GM21515 (cell line): ENCODE measurements at regions not wholly inside any gene's neighbourhood (a gene's known extent, or its start where the extent isn't known, plus 50 kb on each side); places are given as distances from the start of the nearest gene placed in this dataset.

ENCODE experiments used
- ATAC-seq: cut with Tn5 transposase; IDR thresholded peaks from one replicate; pipeline ENCODE4 v1.9.1; 2021; ENCODE audit not compliant: unreplicated experiment

DNA sequence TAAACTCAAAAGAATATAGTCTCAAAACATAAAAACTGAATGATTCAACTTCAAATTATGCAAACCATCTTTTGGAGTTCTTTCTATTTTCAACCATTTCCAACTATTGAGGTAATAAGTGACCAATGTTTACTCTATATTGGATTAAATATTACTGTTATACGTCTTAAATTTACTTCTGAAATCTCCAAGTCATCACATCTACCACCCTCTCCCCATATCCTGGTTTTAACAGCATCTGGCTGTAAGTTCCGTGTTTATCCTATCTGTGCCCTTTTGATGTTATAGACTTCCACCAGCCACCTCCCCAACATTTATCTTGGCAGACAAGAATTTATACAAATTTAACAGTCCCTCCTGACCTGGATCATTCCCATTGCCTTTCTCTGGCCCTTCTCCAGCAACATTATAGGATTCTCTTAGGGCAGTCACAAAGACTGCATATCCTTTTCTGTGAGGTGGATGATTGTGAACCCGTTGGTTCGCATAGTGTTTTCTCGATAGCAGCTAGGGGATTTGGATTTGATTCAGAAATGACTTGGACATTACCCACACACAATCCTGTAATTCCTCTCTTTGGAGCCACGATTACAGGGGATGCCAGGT, 313.4 kb upstream of the FMN2 start:
- no peak for ATAC-seq

DNA sequence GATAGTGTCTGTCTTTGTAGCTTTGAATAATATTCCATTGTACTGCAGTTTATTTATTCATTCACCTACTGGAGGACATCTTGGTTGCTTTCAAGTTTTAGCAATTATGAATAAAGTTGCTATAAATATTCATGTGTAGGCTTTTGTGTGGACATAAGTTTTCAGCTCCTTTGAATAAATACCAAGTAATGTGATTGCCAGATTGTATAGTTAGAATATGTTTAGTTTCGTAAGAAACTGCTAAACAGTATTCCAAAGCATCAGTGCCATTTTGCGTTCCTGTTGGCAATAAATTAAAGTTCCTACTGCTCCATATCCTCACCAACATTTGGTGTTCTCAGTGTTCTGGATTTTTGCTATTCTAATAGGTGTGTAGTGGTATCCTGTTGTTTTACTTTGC, 311.7 kb upstream of the FMN2 start:
- ATAC-seq: no peak

DNA sequence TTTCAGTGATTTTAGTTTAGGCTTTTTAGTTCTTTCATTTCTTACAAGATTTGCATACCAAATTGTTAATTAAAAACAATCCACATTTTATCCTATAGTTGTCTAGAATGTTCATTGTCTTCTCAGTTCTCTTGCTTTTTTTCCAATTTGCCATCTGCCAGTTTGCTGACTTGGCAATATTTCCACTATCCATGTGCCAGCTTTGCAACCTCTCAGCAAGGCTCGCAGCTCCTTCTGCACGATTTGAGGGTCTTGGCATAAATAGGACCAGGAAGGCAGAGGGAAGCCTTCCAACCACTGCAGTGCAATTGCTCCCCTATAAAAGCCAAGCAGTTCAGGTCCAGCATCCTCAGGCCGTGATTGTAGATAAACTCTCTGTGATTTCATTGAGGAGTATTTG, 306.8 kb upstream of the FMN2 start:
- ATAC-seq: no peak

DNA sequence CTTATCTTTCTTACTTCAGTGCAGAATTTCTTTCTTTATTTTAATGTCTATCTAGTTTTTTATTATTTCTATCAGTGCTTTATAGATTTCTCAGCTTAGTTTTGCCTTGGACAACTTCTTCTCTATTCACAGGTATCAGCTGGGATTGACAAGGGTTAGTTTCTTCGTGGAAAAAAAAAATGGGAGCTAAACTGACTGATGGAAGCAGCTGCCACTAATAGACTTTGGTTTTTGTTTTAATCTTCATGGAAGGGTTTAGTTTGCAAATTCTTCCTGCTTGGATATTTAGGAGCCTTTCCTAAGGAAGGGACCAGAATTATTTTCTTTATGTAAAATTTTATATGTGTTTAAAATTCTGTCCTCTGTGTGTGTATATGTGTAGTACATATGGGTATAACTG, 306.1 kb upstream of the FMN2 start:
- no peak for ATAC-seq

DNA sequence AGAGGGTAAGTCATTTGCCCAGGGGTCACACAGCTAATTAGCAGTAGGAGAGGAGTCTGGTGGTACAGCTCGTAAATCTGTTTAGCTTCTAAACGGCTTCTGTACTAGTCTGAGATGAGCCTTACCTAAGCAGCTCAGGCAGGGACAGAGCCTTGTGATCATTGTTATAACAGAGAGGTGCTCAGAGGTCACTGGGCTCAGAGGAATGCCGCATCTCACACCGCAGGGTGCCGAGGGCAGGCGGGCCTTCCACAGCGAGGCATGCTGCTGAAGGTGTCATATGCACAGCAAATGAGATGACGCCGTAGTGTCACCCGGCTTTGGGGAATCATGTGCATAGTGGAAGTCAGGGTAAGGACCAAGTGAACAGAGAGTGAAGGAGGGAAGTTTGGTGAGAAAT, 305.2 kb upstream of the FMN2 start:
- ATAC-seq: no peak

DNA sequence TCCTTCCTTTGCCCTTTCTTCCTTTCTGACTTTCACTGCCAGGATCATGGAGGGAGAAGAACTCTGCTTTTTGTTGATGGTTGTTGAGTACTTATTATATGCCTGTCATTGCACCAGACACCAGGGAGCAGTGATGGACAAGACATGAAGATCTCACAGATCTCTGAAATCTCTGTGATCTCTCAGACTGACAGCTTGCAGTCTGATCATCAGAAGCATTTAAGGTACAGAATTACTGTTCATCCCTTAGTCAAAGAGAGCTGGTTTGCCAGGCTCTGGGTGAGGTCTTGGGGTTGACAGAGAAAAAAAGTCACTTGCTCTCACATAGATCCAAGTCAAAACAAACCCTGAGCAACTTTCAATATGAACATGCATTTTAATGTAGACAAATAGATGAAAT, 299.5 kb upstream of the FMN2 start:
- no peak for ATAC-seq

DNA sequence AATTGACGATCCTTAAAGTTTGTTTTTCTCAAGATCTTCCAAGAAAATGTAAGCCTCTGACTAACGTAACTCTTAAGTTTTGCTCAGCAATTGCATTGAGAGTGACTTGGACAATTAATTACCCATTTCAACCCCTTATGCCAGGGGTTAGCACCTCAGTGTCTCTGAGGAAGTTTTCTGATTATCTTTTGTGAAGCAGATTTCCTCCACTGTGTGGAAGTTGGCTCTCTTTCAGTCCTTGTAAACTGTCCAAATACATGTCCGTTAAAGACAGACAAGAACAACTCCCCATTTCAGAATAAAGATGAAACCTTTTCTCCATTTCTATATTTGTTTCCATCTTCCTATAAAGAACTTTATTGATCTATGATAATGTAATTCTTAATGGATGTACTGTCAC, 296.4 kb upstream of the FMN2 start:
- ATAC-seq: no peak

DNA sequence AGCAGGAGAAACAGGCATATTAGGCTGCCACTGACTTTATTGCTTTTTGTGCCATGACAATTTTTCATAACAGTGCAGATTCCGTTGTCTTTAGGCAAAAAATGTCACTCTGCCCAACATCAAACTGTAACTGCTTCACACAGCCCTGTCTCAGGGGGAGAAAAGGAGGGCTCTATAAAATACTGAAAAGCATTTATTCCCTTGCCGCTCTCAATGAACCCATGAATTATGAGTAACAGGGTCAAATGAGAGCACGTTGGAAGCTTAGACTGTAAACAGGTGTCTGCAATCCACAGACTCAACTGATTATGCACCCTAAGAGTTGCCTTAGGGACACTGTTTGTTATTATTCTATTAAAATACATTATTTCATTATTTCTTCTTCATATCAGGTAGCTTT, 292.1 kb upstream of the FMN2 start:
- ATAC-seq: no peak

DNA sequence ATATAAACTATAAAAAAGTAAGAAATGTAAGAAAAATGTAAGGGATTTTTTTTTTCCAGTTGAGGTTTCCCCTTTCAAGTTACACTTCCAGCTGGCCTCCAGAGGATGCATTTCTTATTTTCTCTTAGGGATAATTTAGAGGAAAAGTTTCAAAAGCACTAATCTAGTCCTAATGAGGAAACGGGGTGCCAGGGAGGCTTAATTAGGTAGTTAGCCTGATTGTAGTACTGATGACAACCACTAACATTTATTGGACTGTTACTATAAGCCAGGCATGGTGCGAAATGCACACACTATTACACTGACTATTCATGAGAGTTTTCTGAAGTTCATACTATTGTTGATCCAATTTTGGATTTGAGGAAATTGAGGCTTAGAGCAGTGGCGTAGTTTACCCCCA, 290.8 kb upstream of the FMN2 start:
- no peak for ATAC-seq

DNA sequence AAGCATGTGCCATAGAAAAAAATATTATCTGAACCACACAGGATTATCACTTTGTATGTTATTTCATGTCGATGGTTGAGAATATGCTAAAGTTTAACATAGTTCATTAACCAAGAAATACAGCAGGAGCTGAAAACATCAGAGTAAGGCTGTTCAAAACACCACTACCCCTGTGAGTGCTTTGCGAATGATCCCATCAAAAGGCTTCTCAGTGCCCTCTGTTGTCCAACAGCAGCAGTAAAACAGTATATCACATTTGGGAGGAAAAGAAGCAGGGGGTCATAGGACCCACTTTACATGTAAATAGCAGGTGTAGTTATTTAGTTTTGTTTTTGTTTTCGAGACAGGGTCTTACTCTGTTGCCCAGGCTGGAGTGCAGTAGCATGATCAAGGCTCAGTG, 289.4 kb upstream of the FMN2 start:
- no peak for ATAC-seq

DNA sequence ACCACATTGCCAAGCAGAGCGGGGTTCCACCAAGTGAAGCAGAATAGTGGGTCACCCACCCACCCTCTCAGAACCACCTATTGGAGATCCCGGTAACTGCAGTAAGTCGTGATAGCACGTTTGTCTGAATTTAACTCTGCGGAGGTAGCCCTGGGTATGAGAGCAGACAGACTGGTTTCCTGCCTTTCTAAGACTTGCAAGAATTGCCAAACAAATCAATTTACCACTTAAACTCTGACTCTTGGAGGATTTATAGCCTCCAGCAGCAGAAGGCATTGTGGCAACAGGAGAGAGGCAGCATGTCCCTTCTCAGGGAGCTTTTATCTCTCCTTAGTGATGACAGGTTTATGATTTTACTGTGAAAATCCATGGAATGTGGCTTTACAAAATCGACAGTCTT, 287.9 kb upstream of the FMN2 start:
- ATAC-seq: no peak

DNA sequence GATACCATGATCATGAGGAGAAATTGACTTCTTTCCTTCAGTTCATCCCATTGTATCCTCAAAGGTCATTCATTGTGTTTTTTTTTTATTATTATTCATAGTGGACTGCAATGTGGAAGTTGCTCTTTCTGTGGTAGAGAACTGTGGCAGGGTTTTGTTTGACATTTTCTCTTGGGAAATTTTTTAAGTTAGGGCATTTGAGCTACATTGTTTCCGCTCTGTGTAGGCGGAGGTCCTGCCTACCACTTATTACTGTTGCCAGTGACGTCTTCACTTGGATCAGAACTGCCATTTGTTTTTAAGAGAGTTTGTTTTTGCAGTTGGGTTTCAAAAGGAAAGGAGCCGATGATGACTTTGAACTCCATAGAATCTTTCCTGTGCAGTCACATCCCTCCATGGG, 287.4 kb upstream of the FMN2 start:
- ATAC-seq: no peak

DNA sequence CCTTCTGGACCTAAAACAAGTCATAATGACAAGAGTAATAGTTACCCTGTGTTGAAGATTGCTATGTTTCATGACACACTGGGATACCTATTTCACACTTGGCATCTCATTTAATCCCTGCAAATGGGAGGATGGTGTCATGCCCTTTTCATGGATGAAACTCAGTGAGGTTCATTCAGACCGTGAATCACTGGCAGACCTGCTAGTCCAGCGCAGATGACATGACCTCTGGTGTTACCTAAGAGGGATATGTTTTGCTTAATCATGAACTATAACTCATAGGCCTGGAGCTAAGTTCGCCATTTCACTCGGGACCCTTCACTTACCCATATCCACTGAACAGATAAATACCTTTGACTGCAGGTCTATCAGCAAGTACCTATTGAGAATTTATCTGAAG, 286.6 kb upstream of the FMN2 start:
- ATAC-seq: no peak

DNA sequence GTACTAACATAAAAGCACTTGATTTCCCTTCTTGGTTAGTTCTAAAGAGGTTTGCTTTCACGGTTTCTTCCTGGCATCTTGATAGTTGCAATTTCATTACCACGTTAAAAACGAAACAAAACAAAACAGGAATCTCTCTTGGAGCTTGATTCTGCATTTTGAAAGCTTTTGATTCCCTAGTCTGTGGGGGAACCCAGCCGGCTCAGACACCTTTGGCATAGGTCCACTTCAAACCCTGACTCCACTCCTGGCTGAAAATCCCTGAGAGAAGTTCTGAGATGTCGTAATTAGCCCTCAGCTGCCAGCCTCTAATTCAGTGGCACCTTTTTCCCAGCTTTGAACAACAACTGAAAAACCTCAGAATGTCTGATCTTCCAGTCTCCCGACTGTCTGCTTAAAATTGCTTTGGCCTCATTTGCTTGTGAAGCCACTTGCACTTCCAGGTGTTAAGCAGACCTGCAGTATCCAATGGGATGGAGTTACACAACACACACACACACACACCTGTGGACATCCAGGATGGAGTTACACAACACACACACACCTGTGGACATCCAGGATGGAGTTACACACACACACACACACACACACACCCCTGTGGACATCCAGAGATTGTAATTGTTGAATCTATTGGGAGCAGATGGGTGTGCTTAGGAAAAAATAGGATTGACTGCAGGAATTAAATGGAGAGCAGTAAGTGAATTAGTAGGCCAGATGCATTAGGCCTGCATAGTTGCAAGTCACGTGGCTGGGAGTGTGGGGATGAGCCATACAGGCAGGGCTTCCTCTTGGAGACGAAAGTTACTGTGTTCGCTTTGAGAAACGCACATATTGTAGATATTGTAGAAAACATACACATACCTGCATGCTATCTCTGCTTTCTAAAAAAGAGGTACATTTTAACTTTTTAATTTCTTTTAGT, 285.6 kb upstream of the FMN2 start:
- no peak for ATAC-seq

DNA sequence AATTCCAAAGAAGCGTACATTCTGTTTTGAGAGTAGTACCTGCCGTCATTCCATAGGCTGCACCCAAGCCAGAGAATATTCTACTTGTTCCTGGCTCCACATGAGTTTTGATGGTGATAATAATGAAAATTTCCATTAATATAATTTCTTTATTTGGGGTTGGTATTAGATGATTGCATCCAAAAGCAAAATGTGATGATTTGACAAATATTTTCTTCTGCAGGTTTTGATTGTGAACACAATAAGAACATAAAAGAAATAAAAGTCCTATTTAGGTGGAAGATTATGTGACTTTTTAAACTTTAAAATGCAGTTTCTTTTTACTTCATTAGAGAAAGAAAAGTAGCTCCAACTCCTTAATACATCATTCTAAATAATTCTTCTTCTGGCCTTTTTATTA, 284.8 kb upstream of the FMN2 start:
- ATAC-seq: no peak

DNA sequence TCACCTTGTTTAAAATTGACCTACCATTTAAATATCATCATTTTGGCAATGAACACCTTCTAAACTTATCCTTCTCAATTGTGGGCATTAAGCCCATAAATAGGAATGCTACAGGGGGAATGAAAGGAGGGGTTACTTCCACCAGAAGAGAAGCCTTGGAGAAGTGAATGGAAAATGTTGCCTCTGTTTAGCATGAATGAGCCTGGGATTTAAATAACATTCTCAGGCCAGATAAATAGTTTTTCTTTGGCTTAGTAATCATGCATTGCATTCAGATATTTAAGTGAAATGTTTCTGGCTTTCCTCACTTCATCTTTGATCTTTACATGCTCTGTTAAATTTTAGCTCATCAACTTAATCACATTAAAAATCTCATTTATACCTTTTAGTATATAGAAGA, 284.3 kb upstream of the FMN2 start:
- no peak for ATAC-seq

DNA sequence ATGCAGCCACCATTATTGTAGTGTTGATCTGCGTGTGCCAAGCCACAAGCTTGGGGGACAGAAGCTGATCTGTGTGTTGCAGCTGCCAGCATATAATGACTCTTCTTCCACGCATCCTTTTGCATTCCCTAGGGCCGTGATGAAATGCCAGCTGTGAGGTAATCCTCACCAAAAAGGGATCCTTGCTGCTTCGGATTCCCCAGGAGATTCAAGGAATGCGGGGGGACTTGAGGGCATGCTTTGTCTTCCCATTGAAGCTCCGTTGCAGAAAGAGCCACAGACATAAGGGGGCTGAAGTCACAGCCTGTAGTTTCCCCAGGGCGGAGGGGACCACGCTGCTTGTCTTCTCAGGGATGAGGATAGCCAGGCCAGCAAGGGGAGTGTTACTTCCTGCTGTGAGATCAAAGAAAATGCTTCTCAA, 281.6 kb upstream of the FMN2 start:
- ATAC-seq: no peak

DNA sequence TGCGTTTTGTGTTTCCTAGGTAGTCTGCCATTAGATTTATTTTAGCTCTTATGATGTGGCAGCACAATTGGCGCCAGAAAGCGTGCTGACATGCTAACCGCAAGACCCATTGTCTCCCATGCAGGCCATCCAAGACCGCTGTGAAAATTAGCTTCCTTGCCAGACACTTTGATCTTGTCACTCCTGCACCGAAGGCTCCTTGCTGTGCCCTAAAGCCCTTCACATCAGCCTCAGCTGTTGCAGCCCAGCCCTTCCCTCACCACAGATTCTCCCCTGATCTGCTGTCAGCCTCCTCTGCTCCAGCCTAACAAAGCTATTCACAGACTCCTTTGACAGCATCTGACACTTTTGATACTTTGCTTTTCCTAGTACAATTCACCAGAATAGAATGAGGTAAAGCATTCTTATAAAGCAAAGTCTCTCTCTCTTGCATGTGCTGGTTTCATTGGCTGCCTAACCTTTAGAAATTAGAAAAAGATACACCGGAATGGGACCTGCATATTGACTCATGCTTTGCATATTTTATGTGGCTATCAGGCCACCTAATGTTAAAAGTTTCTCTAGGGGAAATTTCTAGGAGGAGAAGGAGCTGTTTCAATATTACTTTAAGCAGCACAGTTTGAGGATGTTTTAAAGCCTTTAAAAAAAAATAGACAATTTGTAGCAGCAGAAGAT, 280.3 kb upstream of the FMN2 start:
- no peak for ATAC-seq

DNA sequence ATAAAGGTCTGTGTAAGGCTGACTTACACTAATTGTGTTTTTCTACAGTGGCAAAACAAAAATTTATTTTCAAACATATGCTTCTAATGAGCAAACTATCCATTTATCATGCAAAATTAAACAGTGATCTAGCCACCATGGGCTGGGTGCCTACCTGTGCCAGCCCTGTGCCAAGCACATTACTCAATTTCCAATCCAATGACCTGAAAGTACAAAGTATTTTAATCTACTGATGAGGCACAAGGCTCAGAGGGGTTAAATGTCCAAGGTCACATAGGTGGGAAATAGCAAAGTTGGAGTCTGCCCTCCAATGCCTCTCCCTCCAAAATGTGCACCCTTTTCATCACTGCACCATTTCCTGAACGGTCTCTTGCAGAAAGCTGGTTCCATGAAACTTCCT, 279.1 kb upstream of the FMN2 start:
- ATAC-seq: no peak

DNA sequence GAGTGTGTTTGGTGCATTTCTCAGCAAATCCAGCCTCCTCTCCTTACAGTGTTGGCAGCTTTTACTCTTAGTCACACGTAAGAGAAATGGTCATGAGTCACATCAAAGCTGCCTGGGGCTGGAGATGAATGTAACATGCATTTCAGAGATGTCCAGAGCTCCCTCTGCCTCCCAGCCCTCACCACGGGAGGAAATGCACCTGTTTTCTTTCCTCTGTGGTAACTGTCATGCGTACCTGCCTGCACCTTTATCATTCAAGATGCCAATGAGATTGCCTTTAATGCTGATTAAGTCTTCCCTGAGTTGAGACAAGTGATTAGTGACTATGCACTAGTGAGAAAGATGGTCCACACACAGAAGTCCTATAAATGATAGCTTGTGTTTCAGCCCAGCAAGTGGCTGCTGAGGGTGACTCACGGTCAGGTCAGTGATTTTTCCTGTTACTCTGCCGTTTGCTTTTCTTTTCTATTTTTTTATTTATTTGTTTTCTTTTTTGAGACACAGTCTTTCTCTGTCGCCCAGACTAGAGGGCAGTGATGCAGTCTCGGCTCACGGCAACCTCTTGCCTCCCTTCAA, 277.3 kb upstream of the FMN2 start:
- no peak for ATAC-seq

DNA sequence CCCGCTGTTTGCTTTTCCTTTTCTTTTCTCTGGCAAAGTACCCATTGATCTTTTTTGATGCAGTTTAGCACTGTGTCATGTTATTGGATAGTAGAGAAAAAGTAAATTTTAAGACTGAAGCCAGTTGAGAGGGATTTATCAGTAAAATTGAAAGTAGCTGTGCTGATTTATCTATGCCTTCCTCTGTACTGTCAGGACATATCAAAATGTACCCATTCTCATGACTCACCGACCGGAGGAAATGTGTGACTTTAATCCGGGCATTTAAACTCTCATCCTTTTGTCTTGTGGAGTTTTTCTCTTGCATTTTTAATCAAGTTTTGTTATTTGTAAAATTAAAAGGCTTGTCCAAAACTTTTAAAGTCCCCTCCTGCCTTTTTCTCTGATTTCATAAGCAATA, 276.6 kb upstream of the FMN2 start:
- no peak for ATAC-seq
